ENCODE measurements at regions not wholly inside any gene's neighbourhood (a gene's known extent, or its start where the extent isn't known, plus 50 kb on each side); places are given as distances from the start of the nearest gene placed in this dataset.

DNA sequence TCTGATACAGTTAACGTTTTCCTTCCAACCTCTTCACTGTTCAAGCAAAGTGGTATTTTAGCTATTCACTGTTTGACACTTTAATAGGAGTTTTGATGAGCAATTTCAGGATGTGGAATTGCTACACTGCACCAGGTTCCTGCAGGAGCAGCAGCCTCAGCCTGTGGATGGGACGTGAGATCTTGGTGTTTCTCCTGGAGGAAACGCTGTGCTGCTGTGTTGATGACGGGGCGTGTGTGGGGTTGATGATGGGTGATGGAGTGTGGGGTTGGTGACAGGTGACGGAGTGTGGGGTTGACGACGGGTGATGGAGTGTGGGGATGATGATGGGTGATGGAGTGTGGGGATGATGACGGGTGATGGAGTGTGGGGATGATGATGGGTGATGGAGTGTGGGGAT lies 98.9 kb downstream of the RTP5 start:
- TF ChIP-seq CTCF (IDR thresholded peaks at IDR 0.05; ENCODE audit: low read depth, low read length): no peak
- no peak for TF ChIP-seq MYC (IDR thresholded peaks at IDR 0.05; ENCODE audit: low read depth, low read length)
